ENCODE measurements at regions not wholly inside any gene's neighbourhood (a gene's known extent, or its start where the extent isn't known, plus 50 kb on each side); places are given as distances from the start of the nearest gene placed in this dataset.

DNA sequence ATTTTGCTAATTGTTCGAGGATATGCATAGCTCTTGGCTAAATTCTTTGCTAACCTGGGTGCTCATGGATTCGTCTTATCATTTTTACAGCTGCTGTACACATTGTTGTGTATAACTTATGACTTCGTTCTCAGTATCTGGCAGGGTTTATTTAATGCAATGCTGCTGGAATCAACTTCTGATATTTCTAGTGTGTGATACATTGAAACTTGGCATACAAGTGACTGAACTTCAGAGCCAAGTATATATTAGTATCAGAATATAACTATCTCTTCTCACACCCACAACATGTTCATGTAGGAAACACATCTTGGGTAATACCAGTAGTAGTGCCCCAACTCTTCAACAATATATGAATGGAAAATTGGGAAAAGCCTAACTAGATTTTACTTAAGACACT is 764.2 kb downstream of the TENT5A start:
- TF ChIP-seq SIN3A (IDR thresholded peaks at IDR 0.05; ENCODE audit: borderline replicate concordance, insufficient read depth, low read length) = no peak
- TF ChIP-seq, protein P1, sequence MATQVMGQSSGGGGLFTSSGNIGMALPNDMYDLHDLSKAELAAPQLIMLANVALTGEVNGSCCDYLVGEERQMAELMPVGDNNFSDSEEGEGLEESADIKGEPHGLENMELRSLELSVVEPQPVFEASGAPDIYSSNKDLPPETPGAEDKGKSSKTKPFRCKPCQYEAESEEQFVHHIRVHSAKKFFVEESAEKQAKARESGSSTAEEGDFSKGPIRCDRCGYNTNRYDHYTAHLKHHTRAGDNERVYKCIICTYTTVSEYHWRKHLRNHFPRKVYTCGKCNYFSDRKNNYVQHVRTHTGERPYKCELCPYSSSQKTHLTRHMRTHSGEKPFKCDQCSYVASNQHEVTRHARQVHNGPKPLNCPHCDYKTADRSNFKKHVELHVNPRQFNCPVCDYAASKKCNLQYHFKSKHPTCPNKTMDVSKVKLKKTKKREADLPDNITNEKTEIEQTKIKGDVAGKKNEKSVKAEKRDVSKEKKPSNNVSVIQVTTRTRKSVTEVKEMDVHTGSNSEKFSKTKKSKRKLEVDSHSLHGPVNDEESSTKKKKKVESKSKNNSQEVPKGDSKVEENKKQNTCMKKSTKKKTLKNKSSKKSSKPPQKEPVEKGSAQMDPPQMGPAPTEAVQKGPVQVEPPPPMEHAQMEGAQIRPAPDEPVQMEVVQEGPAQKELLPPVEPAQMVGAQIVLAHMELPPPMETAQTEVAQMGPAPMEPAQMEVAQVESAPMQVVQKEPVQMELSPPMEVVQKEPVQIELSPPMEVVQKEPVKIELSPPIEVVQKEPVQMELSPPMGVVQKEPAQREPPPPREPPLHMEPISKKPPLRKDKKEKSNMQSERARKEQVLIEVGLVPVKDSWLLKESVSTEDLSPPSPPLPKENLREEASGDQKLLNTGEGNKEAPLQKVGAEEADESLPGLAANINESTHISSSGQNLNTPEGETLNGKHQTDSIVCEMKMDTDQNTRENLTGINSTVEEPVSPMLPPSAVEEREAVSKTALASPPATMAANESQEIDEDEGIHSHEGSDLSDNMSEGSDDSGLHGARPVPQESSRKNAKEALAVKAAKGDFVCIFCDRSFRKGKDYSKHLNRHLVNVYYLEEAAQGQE (IDR thresholded peaks at IDR 0.05; ENCODE audit: insufficient read depth in 1 of 2, low read depth in 2 of 2, low read length in 2 of 2) = no peak
- no peak for TF ChIP-seq POLR2AphosphoS5 (IDR thresholded peaks at IDR 0.05; ENCODE audit: low read depth, low read length)

Data from PFSK-1 (cell line).